C4-2B (cell line): ENCODE measurements at regions not wholly inside any gene's neighbourhood (a gene's known extent, or its start where the extent isn't known, plus 50 kb on each side); places are given as distances from the start of the nearest gene placed in this dataset.

ENCODE experiments used
- H3K27ac ChIP-seq: fragments of 450-650 bp; 2 replicates; pipeline ENCODE4 v1.5.1; 2017
- CTCF ChIP-seq: fragments of 450-650 bp; conservative IDR thresholded peaks from 2 replicates; pipeline ENCODE4 v1.5.1; 2017; ENCODE audit warnings: mild to moderate bottlenecking
- ZFX ChIP-seq: fragments of 450-650 bp; IDR thresholded peaks from 2 replicates; pipeline ENCODE4 v1.6.1; 2017

GRCh38 chr5:91232523-91232922 lies 150.6 kb downstream of the ARRDC3 start:
- no peak overlapping the region for H3K27ac ChIP-seq

GRCh38 chr5:91229031-91229727 lies 153.9 kb downstream of the ARRDC3 start:
- TF ChIP-seq CTCF (no peak), ZFX (no peak)

More at GRCh38 chr5:91232523-91232922, 150.6 kb downstream of the ARRDC3 start:
- TF ChIP-seq ZFX (no peak), CTCF (no peak)

GRCh38 chr5:91228188-91228587 lies 154.9 kb downstream of the ARRDC3 start:
- no peak overlapping the region for H3K27ac ChIP-seq
- TF ChIP-seq CTCF (no peak), ZFX (no peak)

More at GRCh38 chr5:91229031-91229727, 153.9 kb downstream of the ARRDC3 start:
- H3K27ac ChIP-seq = no peak overlapping the region

- H3K27ac ChIP-seq = no peak overlapping the region
Observed at GRCh38 chr5:91225848-91226686, 157.1 kb downstream of the ARRDC3 start.

GRCh38 chr5:91224969-91225368 lies 158.1 kb downstream of the ARRDC3 start:
- no peak overlapping the region for H3K27ac ChIP-seq
- TF ChIP-seq ZFX (no peak), CTCF (no peak)

More at GRCh38 chr5:91225848-91226686, 157.1 kb downstream of the ARRDC3 start:
- peak; percentile 67 for TF ChIP-seq CTCF
- no peak for TF ChIP-seq ZFX

GRCh38 chr5:91224456-91224855 lies 158.7 kb downstream of the ARRDC3 start:
- TF ChIP-seq CTCF (no peak), ZFX (no peak)

GRCh38 chr5:91223886-91224285 lies 159.2 kb downstream of the ARRDC3 start:
- no peak overlapping the region for H3K27ac ChIP-seq
- TF ChIP-seq ZFX (no peak), CTCF (no peak)

More at GRCh38 chr5:91224456-91224855, 158.7 kb downstream of the ARRDC3 start:
- no peak overlapping the region for H3K27ac ChIP-seq
